ENCODE measurements at regions not wholly inside any gene's neighbourhood (a gene's known extent, or its start where the extent isn't known, plus 50 kb on each side); places are given as distances from the start of the nearest gene placed in this dataset.

DNA sequence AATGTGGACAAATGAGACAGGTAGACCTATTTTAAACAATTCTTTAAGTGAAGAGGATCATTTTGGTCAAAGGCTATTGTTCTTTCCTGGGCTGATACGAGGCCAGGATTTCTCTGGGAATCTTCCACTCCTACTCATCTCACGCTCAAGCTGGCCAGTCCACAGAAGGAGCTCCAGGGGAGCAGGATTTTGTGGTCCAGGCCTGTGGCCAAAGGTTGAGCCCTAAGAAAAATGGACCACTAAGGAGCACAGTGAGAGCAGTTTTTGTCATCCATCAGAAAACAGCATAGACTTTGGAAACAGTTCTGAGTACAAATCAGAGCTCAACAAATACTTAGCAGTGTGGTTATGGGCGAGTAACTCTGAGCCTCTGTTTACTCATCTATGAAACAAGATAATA, 260.2 kb upstream of the RUNX1 start:
- TF ChIP-seq, protein P1, sequence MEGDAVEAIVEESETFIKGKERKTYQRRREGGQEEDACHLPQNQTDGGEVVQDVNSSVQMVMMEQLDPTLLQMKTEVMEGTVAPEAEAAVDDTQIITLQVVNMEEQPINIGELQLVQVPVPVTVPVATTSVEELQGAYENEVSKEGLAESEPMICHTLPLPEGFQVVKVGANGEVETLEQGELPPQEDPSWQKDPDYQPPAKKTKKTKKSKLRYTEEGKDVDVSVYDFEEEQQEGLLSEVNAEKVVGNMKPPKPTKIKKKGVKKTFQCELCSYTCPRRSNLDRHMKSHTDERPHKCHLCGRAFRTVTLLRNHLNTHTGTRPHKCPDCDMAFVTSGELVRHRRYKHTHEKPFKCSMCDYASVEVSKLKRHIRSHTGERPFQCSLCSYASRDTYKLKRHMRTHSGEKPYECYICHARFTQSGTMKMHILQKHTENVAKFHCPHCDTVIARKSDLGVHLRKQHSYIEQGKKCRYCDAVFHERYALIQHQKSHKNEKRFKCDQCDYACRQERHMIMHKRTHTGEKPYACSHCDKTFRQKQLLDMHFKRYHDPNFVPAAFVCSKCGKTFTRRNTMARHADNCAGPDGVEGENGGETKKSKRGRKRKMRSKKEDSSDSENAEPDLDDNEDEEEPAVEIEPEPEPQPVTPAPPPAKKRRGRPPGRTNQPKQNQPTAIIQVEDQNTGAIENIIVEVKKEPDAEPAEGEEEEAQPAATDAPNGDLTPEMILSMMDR (conservative IDR thresholded peaks at IDR 0.05; ENCODE audit: low read length) = no peak
- no peak for TF ChIP-seq EZH2phosphoT487 (IDR thresholded peaks at IDR 0.05; ENCODE audit: borderline replicate concordance)
